ENCODE measurements at regions not wholly inside any gene's neighbourhood (a gene's known extent, or its start where the extent isn't known, plus 50 kb on each side); places are given as distances from the start of the nearest gene placed in this dataset.

GRCh38 chr3:156760333-156760732, 65.8 kb upstream of the LEKR1 start:
- DNase-seq (ENCODE audit: low spot score in 2 of 2) (no peak), ATAC-seq (peak in 1 of 2 donors; percentile 34)
- Mint-ChIP-seq H3K27ac (no peak overlapping the region), H3K36me3 (peaks cover 0 to 8% of the 10 kb centered on the region in 2 donors), H3K9me3 (no peaks in the 10 kb centered on the region)

GRCh38 chr3:156761007-156761406, 65.1 kb upstream of the LEKR1 start:
- no peak for ATAC-seq
- no peaks in the 10 kb centered on the region for H3K9me3 Mint-ChIP-seq
- no peak for DNase-seq (ENCODE audit: low spot score in 2 of 2)
- no peak overlapping the region for H3K27ac Mint-ChIP-seq
- H3K36me3 Mint-ChIP-seq = peaks cover 0 to 8% of the 10 kb centered on the region in 2 donors

DNA sequence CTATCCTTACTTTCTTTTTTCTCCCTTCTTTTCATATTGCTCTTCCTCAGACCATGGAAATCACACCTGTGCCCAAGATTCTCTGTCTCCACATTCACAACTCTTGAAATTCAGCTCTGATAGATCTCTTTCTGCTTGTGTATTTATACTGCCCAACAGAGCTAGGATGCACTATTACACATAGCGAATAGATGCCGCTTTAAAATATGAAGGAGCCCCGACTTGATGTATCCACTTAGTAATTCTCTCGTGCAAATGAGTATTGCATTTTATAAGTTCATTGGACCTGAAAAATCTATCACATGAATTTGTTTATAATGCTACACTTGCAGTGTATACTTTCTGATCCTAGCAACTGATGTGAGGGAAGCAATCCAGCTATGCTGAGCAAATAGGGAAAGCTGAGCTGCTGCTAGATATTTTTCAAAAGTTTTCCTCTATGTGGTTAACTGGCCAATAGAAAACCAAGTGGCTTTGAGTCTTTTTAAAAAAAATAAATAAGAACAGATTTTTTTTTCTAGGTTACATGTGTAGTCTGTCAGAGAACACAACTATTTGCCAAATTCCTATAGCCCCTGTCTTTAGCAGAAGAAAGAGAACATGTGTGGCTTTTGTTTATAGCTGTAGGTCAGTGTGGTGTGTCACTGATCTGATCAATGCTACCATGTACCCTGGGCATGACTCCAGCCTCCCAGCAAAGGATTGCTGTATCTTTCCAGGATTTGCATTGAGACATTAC, 64.3 kb upstream of the LEKR1 start:
- peaks cover 0 to 8% of the 10 kb centered on the region in 2 donors for H3K36me3 Mint-ChIP-seq
- no peak for ATAC-seq
- H3K9me3 Mint-ChIP-seq = no peaks in the 10 kb centered on the region
- no peak for DNase-seq (ENCODE audit: low spot score in 2 of 2)
- no peak overlapping the region for H3K27ac Mint-ChIP-seq

DNA sequence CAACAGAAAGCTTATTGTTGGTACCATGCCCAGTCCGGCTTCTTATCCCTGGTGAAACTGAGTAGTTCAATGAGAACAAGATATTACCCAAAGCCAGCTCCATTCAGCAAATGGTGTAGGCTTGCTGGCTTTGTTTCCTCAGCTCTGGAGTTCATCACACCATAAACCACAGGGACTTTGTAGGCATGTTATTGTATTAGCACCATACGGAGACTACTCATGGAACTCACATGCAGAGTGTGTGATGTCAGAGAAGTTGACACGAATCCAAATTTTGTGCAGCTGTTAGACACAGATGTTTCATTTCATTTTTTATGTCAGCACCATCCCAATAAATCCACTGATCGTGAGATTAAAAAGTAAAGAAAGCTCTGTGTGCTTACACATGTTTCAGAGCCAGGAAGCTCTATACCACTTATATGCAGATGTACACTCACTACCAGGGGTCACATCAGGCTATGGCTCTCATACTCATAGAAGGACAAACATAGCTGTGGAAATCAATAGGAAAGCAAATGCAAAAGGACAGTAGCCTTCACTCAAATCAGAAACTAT, 63.4 kb upstream of the LEKR1 start:
- Mint-ChIP-seq H3K27ac (no peak overlapping the region), H3K9me3 (no peaks in the 10 kb centered on the region), H3K36me3 (peaks cover 0 to 4% of the 10 kb centered on the region in 2 donors)
- no peak for ATAC-seq
- DNase-seq (ENCODE audit: low spot score in 2 of 2) = no peak

DNA sequence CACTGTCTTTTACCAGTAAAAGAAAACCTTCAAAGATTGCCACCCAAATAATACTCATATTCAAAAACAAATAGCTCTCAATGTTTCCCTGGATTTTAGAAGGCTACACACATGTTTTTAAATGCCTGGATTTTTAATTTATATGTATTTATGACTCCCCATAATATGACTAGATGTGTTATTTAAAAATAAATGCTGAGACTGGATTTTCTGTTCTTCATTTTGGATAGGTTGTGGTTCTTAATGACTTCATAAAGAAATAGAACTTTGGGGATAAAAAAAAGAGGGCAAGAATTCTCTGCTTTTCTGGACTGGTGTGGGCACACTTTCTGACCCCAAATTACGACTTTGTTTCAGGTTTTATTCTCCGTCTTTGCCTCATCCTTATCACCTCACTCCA, 62.8 kb upstream of the LEKR1 start:
- Mint-ChIP-seq H3K9me3 (no peaks in the 10 kb centered on the region), H3K27ac (no peak overlapping the region), H3K36me3 (no peaks in the 10 kb centered on the region)
- ATAC-seq (no peak), DNase-seq (ENCODE audit: low spot score in 2 of 2) (no peak)

- ATAC-seq (no peak), DNase-seq (ENCODE audit: low spot score in 2 of 2) (no peak)
- H3K27ac Mint-ChIP-seq = no peak overlapping the region
- H3K36me3 Mint-ChIP-seq = no peaks in the 10 kb centered on the region
- H3K9me3 Mint-ChIP-seq = no peaks in the 10 kb centered on the region
Observed at GRCh38 chr3:156763931-156764720, 62.0 kb upstream of the LEKR1 start.

GRCh38 chr3:156764751-156765150, 61.4 kb upstream of the LEKR1 start:
- ATAC-seq (peak in 1 of 2 donors; percentile 52), DNase-seq (ENCODE audit: low spot score in 2 of 2) (no peak)
- no peaks in the 10 kb centered on the region for H3K36me3 Mint-ChIP-seq
- no peaks in the 10 kb centered on the region for H3K9me3 Mint-ChIP-seq
- H3K27ac Mint-ChIP-seq = no peak overlapping the region

DNA sequence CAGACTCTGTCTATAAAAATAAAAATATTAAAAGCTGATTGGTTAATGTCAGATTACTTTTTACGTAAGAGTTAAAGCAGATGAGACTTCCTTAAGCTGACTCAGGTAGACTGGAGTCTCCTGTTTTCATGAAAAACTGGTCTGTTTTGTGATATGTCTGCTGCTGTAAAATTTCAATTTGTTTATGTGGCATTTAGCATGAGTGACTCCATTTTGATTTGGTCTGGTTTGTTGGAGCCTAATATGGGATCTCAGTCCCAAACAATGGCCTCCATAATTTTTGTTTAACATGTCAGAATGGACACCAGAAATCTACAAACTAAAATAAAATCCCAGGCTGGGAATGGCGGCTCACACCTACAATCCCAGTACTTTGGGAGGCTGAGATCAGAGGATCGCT, 57.8 kb upstream of the LEKR1 start:
- Mint-ChIP-seq H3K9me3 (peaks cover 0 to 6% of the 10 kb centered on the region in 2 donors), H3K36me3 (peaks cover 0 to 7% of the 10 kb centered on the region in 2 donors), H3K27ac (no peak overlapping the region)
- DNase-seq (ENCODE audit: low spot score in 2 of 2) = no peak
- ATAC-seq = no peak

DNA sequence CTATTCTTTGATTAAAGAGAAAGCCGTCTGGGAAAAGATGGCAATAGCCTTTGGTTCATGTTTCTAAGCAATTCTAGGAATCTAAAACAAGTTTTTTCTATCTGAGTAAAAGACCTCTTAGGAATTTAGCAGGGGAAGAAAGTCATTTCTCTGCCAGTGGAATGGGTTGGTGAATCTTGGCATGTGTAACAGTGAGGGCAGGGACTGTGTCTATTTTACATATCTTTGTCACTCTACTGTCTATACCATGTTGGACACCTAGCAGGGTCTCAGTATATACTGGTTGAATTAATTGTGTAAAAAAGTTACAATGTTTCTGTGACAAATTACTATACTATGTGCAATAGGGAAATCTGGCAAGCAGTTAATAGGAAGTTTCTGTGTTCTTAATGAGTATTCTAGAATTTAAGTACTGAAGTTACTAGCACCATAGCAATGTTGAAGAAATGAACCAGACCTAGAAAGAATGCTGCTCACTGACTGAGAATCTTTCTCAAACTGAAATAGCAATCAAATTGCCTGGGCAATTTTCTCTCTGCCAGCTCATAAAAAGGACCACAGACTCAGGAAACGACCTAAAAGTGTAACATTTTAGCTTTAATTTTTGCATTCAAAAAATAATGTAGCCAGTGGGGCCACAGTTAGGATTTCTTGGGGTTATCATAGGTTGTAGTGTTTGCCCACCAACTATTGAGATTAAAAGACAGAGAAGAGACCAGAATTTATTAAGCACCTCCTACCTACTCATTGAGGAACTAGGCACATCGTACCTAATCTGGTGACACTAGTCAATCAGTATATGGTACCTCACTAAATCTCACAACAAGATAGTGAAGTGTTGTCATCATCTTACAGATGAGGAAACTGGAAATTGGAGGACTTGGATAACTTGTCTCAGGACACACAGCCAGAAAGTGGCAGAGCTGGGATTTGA, 56.2 kb upstream of the LEKR1 start:
- no peak overlapping the region for H3K27ac Mint-ChIP-seq
- peaks cover 0 to 10% of the 10 kb centered on the region in 2 donors for H3K9me3 Mint-ChIP-seq
- peak; percentile 39 to 63 for ATAC-seq
- DNase-seq (ENCODE audit: low spot score in 2 of 2) = no peak
- peaks cover 0 to 7% of the 10 kb centered on the region in 2 donors for H3K36me3 Mint-ChIP-seq

DNA sequence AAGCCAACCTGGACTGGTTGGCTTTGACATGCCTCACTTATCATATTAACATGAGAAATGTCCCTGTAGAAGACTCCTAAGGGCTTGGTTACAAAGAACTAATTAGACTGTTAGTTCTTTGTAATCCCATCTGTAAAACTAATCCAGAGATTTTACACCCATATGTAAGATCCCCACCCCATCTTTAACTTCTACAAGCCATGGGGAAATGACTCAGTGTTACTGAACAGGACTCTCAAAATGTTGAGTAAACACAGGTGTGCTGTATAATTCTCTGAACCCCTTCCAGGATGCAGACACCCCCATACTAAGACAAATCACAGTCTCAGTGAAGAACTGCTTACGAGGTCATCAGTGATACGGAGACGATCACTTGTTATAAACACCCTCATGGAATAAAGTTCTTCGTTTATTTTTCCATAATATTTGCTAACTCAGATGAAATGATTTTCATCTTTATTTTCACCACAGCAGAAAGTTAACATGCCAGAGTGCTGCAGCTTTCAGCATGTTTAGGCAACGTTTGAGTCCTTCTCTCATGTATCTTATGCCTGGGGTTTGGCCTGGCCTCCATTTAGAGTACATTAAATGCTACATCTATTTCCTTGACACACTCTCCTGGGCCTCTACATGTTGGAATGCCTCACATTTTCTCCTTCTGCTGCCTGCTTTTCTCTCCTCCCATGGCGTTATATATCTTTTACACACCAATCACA, 55.3 kb upstream of the LEKR1 start:
- H3K27ac Mint-ChIP-seq = no peak overlapping the region
- no peak for DNase-seq (ENCODE audit: low spot score in 2 of 2)
- peaks cover 0 to 7% of the 10 kb centered on the region in 2 donors for H3K36me3 Mint-ChIP-seq
- peaks cover 0 to 10% of the 10 kb centered on the region in 2 donors for H3K9me3 Mint-ChIP-seq
- peak in 1 of 2 donors; percentile 82 for ATAC-seq

DNA sequence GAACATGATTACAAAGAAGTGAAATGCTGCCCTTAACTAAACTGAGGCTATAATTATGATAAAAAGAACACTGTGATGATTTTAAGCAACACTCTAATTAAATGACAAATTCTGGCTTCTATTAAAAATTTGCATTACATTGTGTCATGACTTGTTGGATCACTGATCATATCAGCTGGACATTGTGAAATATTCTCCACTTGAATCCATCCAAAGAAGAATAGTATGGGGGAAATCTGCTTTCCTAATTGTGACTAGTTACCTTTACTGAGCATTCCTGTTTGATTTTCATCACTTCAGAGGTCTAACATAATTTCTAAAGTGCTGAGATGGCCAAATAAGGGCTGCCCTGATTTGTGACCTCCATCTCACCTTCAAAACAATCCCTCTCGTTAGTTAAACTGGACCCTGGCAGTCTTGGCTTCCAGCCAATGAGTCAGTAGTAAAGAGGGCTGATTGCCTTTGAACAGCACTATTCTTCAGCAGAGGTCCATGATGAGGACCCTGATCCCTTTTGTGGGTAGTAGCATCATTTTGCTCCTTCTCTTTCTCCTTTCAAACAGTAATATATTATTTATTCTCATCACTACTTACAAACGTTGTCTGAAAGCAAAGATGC, 53.5 kb upstream of the LEKR1 start:
- DNase-seq (ENCODE audit: low spot score in 2 of 2) = no peak
- no peak for ATAC-seq
- peaks cover 0 to 10% of the 10 kb centered on the region in 2 donors for H3K9me3 Mint-ChIP-seq
- no peak overlapping the region for H3K27ac Mint-ChIP-seq
- H3K36me3 Mint-ChIP-seq = peaks cover 0 to 7% of the 10 kb centered on the region in 2 donors

DNA sequence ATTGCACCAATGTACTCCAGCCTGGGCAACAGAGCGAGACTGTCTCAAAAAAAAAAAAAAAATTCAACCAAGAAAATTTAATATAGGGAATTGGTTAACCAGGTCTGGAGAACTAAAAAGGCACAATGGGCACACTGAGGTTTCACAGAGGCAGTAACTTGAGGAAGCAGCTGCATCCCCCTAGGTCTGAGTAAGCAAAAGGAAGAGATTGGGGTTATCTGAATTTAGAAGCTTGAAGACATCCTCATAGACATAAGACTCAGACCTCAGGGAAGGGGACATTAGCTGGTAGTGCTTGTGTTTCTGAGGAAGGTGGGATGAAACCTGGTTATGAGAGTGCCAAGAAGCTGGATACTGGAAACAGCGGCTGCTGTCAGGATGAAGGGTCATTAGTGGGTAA, 50.1 kb upstream of the LEKR1 start:
- DNase-seq (ENCODE audit: low spot score in 2 of 2) (no peak), ATAC-seq (no peak)
- Mint-ChIP-seq H3K36me3 (peaks cover 0 to 7% of the 10 kb centered on the region in 2 donors), H3K9me3 (peaks cover 0 to 10% of the 10 kb centered on the region in 2 donors), H3K27ac (no peak overlapping the region)

Data from activated naive CD4-positive, alpha-beta T cell treated with anti-CD3 and anti-CD28 coated beads, Interleukin-2, amount 50 U/mL, for 72 hours (primary cell).